Naive thymus-derived CD8-positive, alpha-beta T cell (primary cell): ENCODE measurements at regions not wholly inside any gene's neighbourhood (a gene's known extent, or its start where the extent isn't known, plus 50 kb on each side); places are given as distances from the start of the nearest gene placed in this dataset.

ENCODE experiments used
- ATAC-seq, 2 donors: fragments of 150-1000 bp; cut with Tn5 transposase in 1 of 2; sonication (Bioruptor Pico), chemical (Tn5 transposase) in 1 of 2; 1 replicate in 1 of 2; 2 replicates in 1 of 2; pipeline ENCODE4 v1.10.0; 2021; ENCODE audit warnings: mild to moderate bottlenecking in 2 of 2, moderate library complexity in 2 of 2
- POLR2A ChIA-PET: fragments of 350-600 bp; sonication (Branson Sonifier 250); formaldehyde crosslinking; loops from one replicate; lab custom pipeline; 2021; ENCODE audit warnings: antibody characterized with exemption; lab: Charles Lee
- DNase-seq, 10 donors: peaks; one replicate each; pipeline versions ENCODE4 v3.0.0 to v3.0.0-alpha.2; 2020 to 2022
- H3K27ac Mint-ChIP-seq, 10 donors: one replicate each; pipeline ENCODE4 v1.8.0; 2020 to 2022; ENCODE audit warnings: mild to moderate bottlenecking in 10 of 10, mixed read lengths in 10 of 10, moderate library complexity in 4 of 10, inconsistent platforms in 1 of 10
- H3K27me3 Mint-ChIP-seq, 5 donors: one replicate each; pipeline ENCODE4 v1.8.0; 2021 to 2022; ENCODE audit warnings: mixed read lengths in 5 of 5
- H3K36me3 Mint-ChIP-seq, 3 donors: one replicate each; pipeline ENCODE4 v1.8.0; 2020 to 2022; ENCODE audit warnings: mixed read lengths in 3 of 3, mild to moderate bottlenecking in 2 of 3, inconsistent platforms in 1 of 3
- H3K4me1 Mint-ChIP-seq, 4 donors: one replicate each; pipeline ENCODE4 v1.8.0; 2021 to 2022; ENCODE audit warnings: mixed read lengths in 4 of 4
- H3K4me3 Mint-ChIP-seq, 10 donors: one replicate each; pipeline ENCODE4 v1.8.0; 2020 to 2022; ENCODE audit warnings: mild to moderate bottlenecking in 10 of 10, mixed read lengths in 10 of 10, moderate library complexity in 6 of 10, inconsistent platforms in 1 of 10
- H3K9me3 Mint-ChIP-seq, 9 donors: one replicate each; pipeline ENCODE4 v1.8.0; 2020 to 2022; ENCODE audit warnings: mixed read lengths in 9 of 9, mild to moderate bottlenecking in 3 of 9, inconsistent platforms in 1 of 9, moderate library complexity in 1 of 9

DNA sequence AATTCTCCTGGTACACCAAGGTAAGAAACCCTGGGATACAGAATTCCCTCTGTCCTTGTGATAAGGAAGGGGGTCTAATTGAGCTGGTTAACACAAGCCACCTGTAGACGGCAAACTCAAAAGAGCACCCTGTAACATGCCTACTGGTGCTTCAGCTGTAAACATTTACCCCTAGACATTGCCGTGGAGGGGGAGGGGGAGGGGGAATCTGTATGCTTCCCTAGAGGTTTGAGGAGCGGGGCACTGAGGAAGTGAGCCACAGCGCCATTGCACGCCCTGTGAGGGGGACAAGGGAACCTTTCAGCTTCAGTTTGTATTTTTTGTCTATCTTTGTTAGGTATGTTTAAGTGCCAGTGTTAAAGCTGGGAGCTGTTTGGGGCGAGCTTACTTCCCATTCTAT is 99.8 kb downstream of the AASDHPPT start:
- Mint-ChIP-seq H3K36me3 (no peaks in the 10 kb centered on the region), H3K27ac (no peak overlapping the region), H3K27me3 (peaks cover 0 to 5% (median 2%) of the 10 kb centered on the region in 5 donors), H3K9me3 (peaks cover 0 to 16% (median 2%) of the 10 kb centered on the region in 9 donors), H3K4me3 (no peak overlapping the region), H3K4me1 (no peaks in the 10 kb centered on the region)
- ATAC-seq (no peak), DNase-seq (no peak)
- POLR2A ChIA-PET, result no interaction called here

- DNase-seq, result no peak
Observed at GRCh38 chr11:106178361-106178760, 100.9 kb downstream of the AASDHPPT start.

DNA sequence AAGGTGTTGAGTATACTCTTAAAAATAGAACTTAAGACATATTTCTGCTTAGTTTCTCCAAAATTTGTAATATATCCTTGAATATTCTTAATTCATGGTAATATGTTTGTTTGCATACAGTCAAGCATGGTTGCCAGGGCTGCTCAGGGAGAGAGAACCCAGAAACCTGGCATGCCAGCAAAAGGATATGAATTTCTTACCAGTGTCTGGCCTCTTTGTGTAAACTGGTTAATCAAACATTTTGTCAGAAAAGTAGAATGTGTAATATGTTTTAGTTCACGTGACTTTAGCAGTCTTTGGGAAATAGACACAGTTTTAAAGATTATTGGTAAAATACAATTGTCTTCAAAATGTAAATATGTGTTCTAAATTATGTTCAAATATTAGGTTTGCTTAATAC is 101.6 kb downstream of the AASDHPPT start:
- DNase-seq (no peak), ATAC-seq (no peak)
- Mint-ChIP-seq H3K4me1 (no peaks in the 10 kb centered on the region), H3K9me3 (peaks cover 0 to 31% (median 2%) of the 10 kb centered on the region in 9 donors), H3K36me3 (no peaks in the 10 kb centered on the region), H3K27ac (no peak overlapping the region), H3K27me3 (peaks cover 0 to 7% (median under 1%) of the 10 kb centered on the region in 5 donors), H3K4me3 (no peak overlapping the region)
- POLR2A ChIA-PET, result no interaction called here

More at GRCh38 chr11:106178361-106178760, 100.9 kb downstream of the AASDHPPT start:
- no peaks in the 10 kb centered on the region for H3K4me1 Mint-ChIP-seq
- POLR2A ChIA-PET, result no interaction called here
- no peak for ATAC-seq
- peaks cover 0 to 25% (median 2%) of the 10 kb centered on the region in 9 donors for H3K9me3 Mint-ChIP-seq
- H3K27me3 Mint-ChIP-seq, result peaks cover 0 to 7% (median 2%) of the 10 kb centered on the region in 5 donors
- H3K4me3 Mint-ChIP-seq, result no peak overlapping the region
- no peak overlapping the region for H3K27ac Mint-ChIP-seq
- no peaks in the 10 kb centered on the region for H3K36me3 Mint-ChIP-seq

GRCh38 chr11:106186630-106187029 is 109.2 kb downstream of the AASDHPPT start:
- H3K27ac Mint-ChIP-seq, result no peak overlapping the region
- no peaks in the 10 kb centered on the region for H3K4me1 Mint-ChIP-seq
- POLR2A ChIA-PET, result no interaction called here
- H3K27me3 Mint-ChIP-seq, result peaks cover 0 to 2% (median 0%) of the 10 kb centered on the region in 5 donors
- H3K9me3 Mint-ChIP-seq, result peaks cover 0 to 22% (median 2%) of the 10 kb centered on the region in 9 donors
- H3K36me3 Mint-ChIP-seq, result no peaks in the 10 kb centered on the region
- H3K4me3 Mint-ChIP-seq, result no peak overlapping the region
- no peak for DNase-seq
- no peak for ATAC-seq

- peaks cover 0 to 2% (median 0%) of the 10 kb centered on the region in 5 donors for H3K27me3 Mint-ChIP-seq
- POLR2A ChIA-PET, result no interaction called here
Observed at GRCh38 chr11:106187860-106188456, 110.5 kb downstream of the AASDHPPT start.

GRCh38 chr11:106193956-106194355 is 116.5 kb downstream of the AASDHPPT start:
- Mint-ChIP-seq H3K27me3 (no peaks in the 10 kb centered on the region), H3K27ac (no peak overlapping the region), H3K9me3 (no peaks in the 10 kb centered on the region), H3K4me1 (no peaks in the 10 kb centered on the region), H3K36me3 (no peaks in the 10 kb centered on the region), H3K4me3 (no peak overlapping the region)
- POLR2A ChIA-PET, result no interaction called here
- DNase-seq, result no peak
- no peak for ATAC-seq

More at GRCh38 chr11:106187860-106188456, 110.5 kb downstream of the AASDHPPT start:
- no peaks in the 10 kb centered on the region for H3K4me1 Mint-ChIP-seq
- H3K36me3 Mint-ChIP-seq, result no peaks in the 10 kb centered on the region
- DNase-seq (no peak), ATAC-seq (no peak)
- peaks cover 0 to 10% (median 0%) of the 10 kb centered on the region in 9 donors for H3K9me3 Mint-ChIP-seq
- no peak overlapping the region for H3K27ac Mint-ChIP-seq
- H3K4me3 Mint-ChIP-seq, result no peak overlapping the region

DNA sequence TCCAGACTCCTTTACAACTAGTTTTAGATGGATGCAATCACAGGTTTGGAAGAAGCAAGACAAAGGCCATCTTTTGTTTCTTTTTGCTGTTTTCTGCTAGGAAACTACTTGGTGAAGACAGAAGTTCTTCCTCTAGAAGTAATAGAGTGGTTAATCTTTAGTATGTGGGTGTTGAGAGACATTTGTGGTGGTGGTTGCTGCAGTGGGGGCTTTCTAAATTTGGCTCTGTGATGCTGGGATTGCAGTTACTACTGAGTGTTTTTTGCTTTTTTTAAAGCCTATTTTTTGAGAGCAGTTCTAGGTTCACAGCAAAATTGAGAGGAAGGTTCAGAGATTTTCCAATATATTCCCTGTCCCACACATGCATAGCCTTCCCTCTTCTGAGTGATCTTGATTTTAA is 120.0 kb downstream of the AASDHPPT start:
- POLR2A ChIA-PET, result no interaction called here
- Mint-ChIP-seq H3K9me3 (no peaks in the 10 kb centered on the region), H3K27ac (no peak overlapping the region), H3K4me1 (no peaks in the 10 kb centered on the region), H3K27me3 (no peaks in the 10 kb centered on the region), H3K36me3 (no peaks in the 10 kb centered on the region), H3K4me3 (no peak overlapping the region)
- ATAC-seq, result no peak
- DNase-seq, result no peak

GRCh38 chr11:106202935-106203620 is 125.6 kb downstream of the AASDHPPT start:
- no peaks in the 10 kb centered on the region for H3K27me3 Mint-ChIP-seq
- DNase-seq, result no peak
- POLR2A ChIA-PET, result no interaction called here
- no peak overlapping the region for H3K27ac Mint-ChIP-seq
- H3K9me3 Mint-ChIP-seq, result no peaks in the 10 kb centered on the region
- H3K4me1 Mint-ChIP-seq, result no peaks in the 10 kb centered on the region
- H3K4me3 Mint-ChIP-seq, result no peak overlapping the region
- H3K36me3 Mint-ChIP-seq, result no peaks in the 10 kb centered on the region
- ATAC-seq, result no peak

GRCh38 chr11:106208760-106209159 is 131.3 kb downstream of the AASDHPPT start:
- Mint-ChIP-seq H3K36me3 (no peaks in the 10 kb centered on the region), H3K4me3 (no peak overlapping the region), H3K4me1 (no peaks in the 10 kb centered on the region), H3K9me3 (no peaks in the 10 kb centered on the region), H3K27ac (no peak overlapping the region), H3K27me3 (peaks cover 0 to 12% (median 1%) of the 10 kb centered on the region in 5 donors)
- no peak for DNase-seq
- no peak for ATAC-seq
- POLR2A ChIA-PET, result no interaction called here

- Mint-ChIP-seq H3K27ac (no peak overlapping the region), H3K36me3 (no peaks in the 10 kb centered on the region), H3K9me3 (peaks cover 0 to 3% (median 0%) of the 10 kb centered on the region in 9 donors), H3K27me3 (peaks cover 0 to 12% (median 1%) of the 10 kb centered on the region in 5 donors), H3K4me1 (no peaks in the 10 kb centered on the region), H3K4me3 (no peak overlapping the region)
- DNase-seq, result no peak
- POLR2A ChIA-PET, result no interaction called here
- no peak for ATAC-seq
Observed at GRCh38 chr11:106212081-106212480, 134.6 kb downstream of the AASDHPPT start.

DNA sequence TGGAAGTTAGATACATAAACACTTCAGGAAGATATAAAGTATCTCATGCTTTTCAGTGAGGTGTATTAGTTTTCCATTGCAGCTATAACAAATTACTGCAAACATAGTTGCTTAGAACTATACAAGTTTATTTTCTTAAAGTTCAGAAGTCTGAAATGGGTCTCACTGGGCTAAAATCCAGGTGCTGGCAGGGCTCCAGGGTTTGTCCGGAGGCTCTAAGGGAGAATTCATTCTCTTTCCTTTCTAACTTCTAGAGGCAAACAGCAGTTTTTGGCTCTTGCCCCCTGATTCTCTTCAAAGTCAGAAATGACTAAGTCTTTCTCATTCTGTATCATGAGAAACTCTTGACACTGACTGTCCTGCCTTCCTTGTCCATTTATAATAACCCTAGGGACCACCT is 138.8 kb downstream of the AASDHPPT start:
- Mint-ChIP-seq H3K27me3 (peaks cover 0 to 12% (median 2%) of the 10 kb centered on the region in 5 donors), H3K27ac (no peak overlapping the region), H3K4me1 (no peaks in the 10 kb centered on the region), H3K4me3 (no peak overlapping the region), H3K36me3 (no peaks in the 10 kb centered on the region), H3K9me3 (peaks cover 0 to 9% (median 2%) of the 10 kb centered on the region in 9 donors)
- POLR2A ChIA-PET, result no interaction called here
- ATAC-seq (no peak), DNase-seq (no peak)

GRCh38 chr11:106217456-106217855 is 140.0 kb downstream of the AASDHPPT start:
- DNase-seq (no peak), ATAC-seq (no peak)
- Mint-ChIP-seq H3K27ac (no peak overlapping the region), H3K4me1 (no peaks in the 10 kb centered on the region), H3K9me3 (peaks cover 0 to 21% (median 8%) of the 10 kb centered on the region in 9 donors), H3K4me3 (no peak overlapping the region), H3K27me3 (peaks cover 0 to 5% (median 2%) of the 10 kb centered on the region in 5 donors), H3K36me3 (peaks cover 0 to 7% (median 0%) of the 10 kb centered on the region in 3 donors)
- POLR2A ChIA-PET, result no interaction called here

DNA sequence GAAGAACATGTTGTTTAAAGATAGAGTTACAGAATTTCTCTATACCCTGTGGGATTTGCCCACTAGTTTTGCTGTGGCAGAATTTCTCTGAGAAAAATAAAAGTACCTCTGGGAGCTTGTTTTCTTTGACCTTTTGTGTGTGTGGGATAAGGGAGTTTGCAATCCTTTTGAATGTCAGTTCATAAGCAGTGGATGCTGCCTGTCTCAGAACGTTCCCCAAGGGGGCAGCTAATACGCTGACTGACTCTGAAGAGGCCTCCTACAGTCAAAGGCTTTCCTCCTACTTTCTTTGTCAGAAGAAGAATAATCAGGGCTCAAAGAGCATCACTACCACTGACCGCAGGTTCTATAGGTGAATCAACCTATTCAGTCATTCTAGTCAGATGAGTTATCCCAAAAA is 140.6 kb downstream of the AASDHPPT start:
- POLR2A ChIA-PET, result no interaction called here
- Mint-ChIP-seq H3K4me1 (no peaks in the 10 kb centered on the region), H3K27ac (no peak overlapping the region), H3K36me3 (peaks cover 0 to 13% (median 0%) of the 10 kb centered on the region in 3 donors), H3K9me3 (peaks cover 3 to 27% (median 10%) of the 10 kb centered on the region in 9 donors), H3K4me3 (no peak overlapping the region), H3K27me3 (peaks cover 0 to 5% (median 0%) of the 10 kb centered on the region in 5 donors)
- no peak for DNase-seq
- ATAC-seq, result no peak
